ENCODE measurements at regions not wholly inside any gene's neighbourhood (a gene's known extent, or its start where the extent isn't known, plus 50 kb on each side); places are given as distances from the start of the nearest gene placed in this dataset.
"Not testable (repeated sequence)": the region's sequence is repeated elsewhere in the genome, so short reads cannot be mapped to it uniquely, and the experiment has no call there.

DNA sequence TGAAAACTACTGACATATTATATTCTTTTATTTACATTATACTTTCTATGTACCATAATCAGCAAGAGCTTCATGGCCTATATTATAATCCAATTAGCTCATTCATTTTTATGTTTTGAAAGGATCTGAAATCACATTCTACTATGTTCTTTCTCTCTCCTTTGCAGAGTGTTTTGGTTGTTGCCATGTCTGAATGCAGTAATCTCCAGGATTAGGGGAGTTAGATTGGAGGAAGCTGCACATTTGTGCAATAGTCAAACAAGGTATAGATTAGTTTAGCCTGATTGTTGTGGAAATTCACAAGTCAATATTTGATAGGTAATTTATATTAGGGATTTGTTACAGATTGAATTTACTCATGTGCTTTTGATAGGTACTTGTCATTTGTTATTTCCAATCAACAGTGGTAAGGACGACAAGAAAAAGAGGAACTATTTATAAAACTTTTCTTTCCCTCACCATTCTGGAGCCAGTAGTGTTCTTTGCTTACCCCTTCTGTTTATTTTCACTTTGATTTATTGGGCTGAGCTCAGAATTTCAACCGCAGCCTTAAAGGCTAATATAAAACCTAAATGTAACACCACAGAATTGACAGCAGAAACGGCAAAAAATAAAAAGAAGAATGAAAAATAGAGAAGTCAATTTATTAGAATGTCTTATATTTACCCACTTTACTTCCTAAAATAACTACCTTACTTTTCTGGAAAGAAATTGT lies 597.0 kb downstream of the CHSY3 start:
- H3K27ac ChIP-seq (ENCODE audit: low read depth in 1 of 2, low read length in 1 of 2): no peak overlapping the region
- H3K27me3 ChIP-seq (ENCODE audit: control insufficient read depth in 2 of 2, insufficient read depth in 1 of 2, low read length in 1 of 2): no peaks in the 10 kb centered on the region
- no peak for DNase-seq (ENCODE audit: low read depth in 6 of 9, low spot score in 9 of 9)
- H3K4me3 ChIP-seq (ENCODE audit: low read length in 2 of 2): no peak overlapping the region
- no peaks in the 10 kb centered on the region for H3K9me3 ChIP-seq (ENCODE audit: control insufficient read depth in 2 of 2, insufficient read depth in 1 of 2, low read length in 1 of 2)
- H3K36me3 ChIP-seq (ENCODE audit: control insufficient read depth in 2 of 2, insufficient read depth in 2 of 2, low read length in 1 of 2): no peaks in the 10 kb centered on the region
- WGBS: 11% methylated on average over 3 of the region's 3 CpGs
- no peaks in the 10 kb centered on the region for H3K4me1 ChIP-seq (ENCODE audit: control insufficient read depth in 2 of 2, insufficient read depth in 2 of 2, low read length in 2 of 2)

DNA sequence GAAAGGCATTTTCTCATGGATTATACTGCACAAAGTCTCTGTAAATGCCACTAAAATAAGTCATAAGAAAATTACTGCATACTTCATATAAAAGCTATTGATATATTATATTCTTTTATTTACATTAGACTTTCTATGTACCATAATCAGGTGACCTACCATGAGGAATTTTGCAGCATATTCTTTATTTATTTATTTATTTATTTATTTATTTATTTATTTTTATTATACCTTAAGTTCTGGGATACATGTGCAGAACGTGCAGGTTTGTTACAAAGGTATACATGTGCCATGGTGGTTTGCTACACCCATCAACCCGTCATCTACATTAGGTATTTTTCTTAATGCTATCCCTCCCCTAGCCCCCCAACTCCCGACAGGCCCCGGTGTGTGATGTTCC lies 596.2 kb downstream of the CHSY3 start:
- H3K27me3 ChIP-seq (ENCODE audit: control insufficient read depth in 2 of 2, insufficient read depth in 1 of 2, low read length in 1 of 2); H3K36me3 ChIP-seq (ENCODE audit: control insufficient read depth in 2 of 2, insufficient read depth in 2 of 2, low read length in 1 of 2); H3K27ac ChIP-seq (ENCODE audit: low read depth in 1 of 2, low read length in 1 of 2); DNase-seq (ENCODE audit: low read depth in 6 of 9, low spot score in 9 of 9); H3K9me3 ChIP-seq (ENCODE audit: control insufficient read depth in 2 of 2, insufficient read depth in 1 of 2, low read length in 1 of 2); H3K4me3 ChIP-seq (ENCODE audit: low read length in 2 of 2); H3K4me1 ChIP-seq (ENCODE audit: control insufficient read depth in 2 of 2, insufficient read depth in 2 of 2, low read length in 2 of 2): not testable (repeated sequence)
- 97% methylated on average over 4 of the region's 4 CpGs for WGBS

DNA sequence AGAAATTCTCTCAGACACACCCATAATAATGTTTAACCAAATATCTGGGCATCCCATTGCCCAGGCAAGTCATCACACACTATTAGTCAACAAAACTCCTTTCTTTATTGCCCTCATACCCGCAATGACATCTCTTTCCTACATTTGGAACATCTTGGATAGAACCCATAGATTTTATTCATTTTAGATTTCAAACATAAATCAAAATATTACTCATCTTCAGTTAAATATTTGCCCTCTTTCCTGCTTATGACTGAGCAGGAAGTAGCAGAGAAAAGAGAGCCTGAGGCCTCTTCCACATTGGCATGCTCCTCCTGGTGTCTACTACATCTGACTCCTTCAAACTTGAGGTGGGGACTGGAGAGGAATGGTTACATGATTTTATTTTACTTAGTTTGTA lies 592.0 kb downstream of the CHSY3 start:
- Histone ChIP-seq H3K27me3 (ENCODE audit: control insufficient read depth in 2 of 2, insufficient read depth in 1 of 2, low read length in 1 of 2) (no peaks in the 10 kb centered on the region), H3K36me3 (ENCODE audit: control insufficient read depth in 2 of 2, insufficient read depth in 2 of 2, low read length in 1 of 2) (no peaks in the 10 kb centered on the region), H3K9me3 (ENCODE audit: control insufficient read depth in 2 of 2, insufficient read depth in 1 of 2, low read length in 1 of 2) (no peaks in the 10 kb centered on the region), H3K4me1 (ENCODE audit: control insufficient read depth in 2 of 2, insufficient read depth in 2 of 2, low read length in 2 of 2) (no peaks in the 10 kb centered on the region), H3K27ac (ENCODE audit: low read depth in 1 of 2, low read length in 1 of 2) (no peak overlapping the region), H3K4me3 (ENCODE audit: low read length in 2 of 2) (no peak overlapping the region)
- DNase-seq (ENCODE audit: low read depth in 6 of 9, low spot score in 9 of 9): no peak
- WGBS: 95% methylated on average over 1 of the region's 1 CpG

DNA sequence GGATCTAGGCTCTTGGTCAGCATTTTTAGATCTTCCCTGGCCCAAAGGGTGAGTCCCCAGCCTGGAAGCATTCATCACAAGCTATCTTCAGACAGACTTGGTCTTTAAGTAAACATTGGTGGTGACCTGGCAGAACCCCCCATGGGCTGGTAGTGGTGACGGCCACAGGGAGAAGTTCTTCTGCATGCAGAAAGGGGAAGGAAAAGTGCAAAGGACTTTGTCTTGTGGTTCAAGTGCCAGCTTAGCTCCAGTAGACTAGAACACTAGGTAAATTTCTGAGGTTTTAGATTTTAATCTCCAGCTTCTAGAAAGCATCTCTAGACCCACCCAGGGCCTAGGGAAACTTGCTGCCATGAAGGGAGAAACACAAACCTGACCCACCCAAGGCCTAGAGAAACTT lies 584.0 kb downstream of the CHSY3 start:
- H3K4me3 ChIP-seq (ENCODE audit: low read length in 2 of 2): no peak overlapping the region
- no peaks in the 10 kb centered on the region for H3K4me1 ChIP-seq (ENCODE audit: control insufficient read depth in 2 of 2, insufficient read depth in 2 of 2, low read length in 2 of 2)
- no peak for DNase-seq (ENCODE audit: low read depth in 6 of 9, low spot score in 9 of 9)
- no peaks in the 10 kb centered on the region for H3K9me3 ChIP-seq (ENCODE audit: control insufficient read depth in 2 of 2, insufficient read depth in 1 of 2, low read length in 1 of 2)
- WGBS: 65% methylated on average over 1 of the region's 1 CpG
- H3K27ac ChIP-seq (ENCODE audit: low read depth in 1 of 2, low read length in 1 of 2): no peak overlapping the region
- H3K27me3 ChIP-seq (ENCODE audit: control insufficient read depth in 2 of 2, insufficient read depth in 1 of 2, low read length in 1 of 2): no peaks in the 10 kb centered on the region
- no peaks in the 10 kb centered on the region for H3K36me3 ChIP-seq (ENCODE audit: control insufficient read depth in 2 of 2, insufficient read depth in 2 of 2, low read length in 1 of 2)

DNA sequence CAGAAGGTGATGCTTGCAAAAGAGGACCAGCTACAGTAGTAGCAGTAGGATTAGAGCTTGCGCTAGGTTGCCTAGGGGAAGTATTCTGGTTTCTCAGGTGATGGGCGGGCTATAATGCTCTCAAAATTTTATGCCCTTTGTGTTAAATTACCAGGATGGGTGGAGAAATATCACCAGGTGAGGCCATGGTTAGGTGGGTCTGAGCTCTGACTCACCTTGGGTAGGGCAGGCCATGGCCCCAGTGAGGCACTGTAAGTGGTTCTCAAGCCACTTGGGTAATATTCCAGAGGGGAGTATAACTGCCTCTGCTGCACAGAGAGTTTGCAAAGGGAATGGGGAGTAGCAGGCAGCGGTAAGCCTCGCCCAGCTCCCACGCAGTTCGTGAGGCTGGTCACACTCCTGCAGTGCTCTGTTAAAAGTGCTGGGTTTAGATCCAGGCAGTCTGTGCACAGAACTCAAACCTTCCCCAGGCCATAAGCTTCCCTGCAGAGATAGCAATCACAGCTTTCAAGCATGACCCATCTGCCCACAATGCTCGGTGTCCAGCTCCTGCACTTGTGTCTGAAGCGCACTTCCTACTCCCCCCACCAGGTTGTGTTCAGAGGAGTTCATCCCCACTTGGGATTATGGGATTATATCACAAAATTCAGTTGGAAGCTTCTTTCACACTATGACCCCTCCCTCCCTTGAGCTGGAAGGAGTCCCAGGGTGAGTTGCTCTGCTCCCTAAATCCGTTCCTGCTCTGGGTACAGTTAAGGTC lies 575.0 kb downstream of the CHSY3 start:
- Histone ChIP-seq H3K4me3 (ENCODE audit: low read length in 2 of 2) (no peak overlapping the region), H3K4me1 (ENCODE audit: control insufficient read depth in 2 of 2, insufficient read depth in 2 of 2, low read length in 2 of 2) (no peaks in the 10 kb centered on the region), H3K9me3 (ENCODE audit: control insufficient read depth in 2 of 2, insufficient read depth in 1 of 2, low read length in 1 of 2) (no peaks in the 10 kb centered on the region), H3K27me3 (ENCODE audit: control insufficient read depth in 2 of 2, insufficient read depth in 1 of 2, low read length in 1 of 2) (no peaks in the 10 kb centered on the region), H3K36me3 (ENCODE audit: control insufficient read depth in 2 of 2, insufficient read depth in 2 of 2, low read length in 1 of 2) (no peaks in the 10 kb centered on the region), H3K27ac (ENCODE audit: low read depth in 1 of 2, low read length in 1 of 2) (no peak overlapping the region)
- 87% methylated on average over 9 of the region's 9 CpGs for WGBS
- no peak for DNase-seq (ENCODE audit: low read depth in 6 of 9, low spot score in 9 of 9)

DNA sequence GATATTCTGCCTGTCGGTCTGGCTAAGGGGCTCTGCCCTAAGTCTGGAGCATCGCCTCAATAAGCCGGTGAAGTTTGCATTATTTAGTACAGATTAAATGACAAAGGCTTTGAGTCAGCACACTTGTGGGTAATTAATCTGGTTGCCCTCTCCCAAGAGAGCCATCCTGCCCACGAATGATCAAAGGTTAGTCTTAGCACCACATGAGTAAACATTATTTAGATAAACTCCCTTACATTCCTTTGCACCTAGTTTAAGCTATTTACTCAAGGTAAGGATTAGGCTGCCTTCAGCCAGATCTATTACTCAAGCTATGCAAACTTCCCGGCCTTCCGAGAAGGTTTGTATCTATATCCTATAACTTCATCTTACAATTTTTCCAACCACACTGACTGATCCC lies 572.1 kb downstream of the CHSY3 start:
- no peak overlapping the region for H3K4me3 ChIP-seq (ENCODE audit: low read length in 2 of 2)
- H3K27ac ChIP-seq (ENCODE audit: low read depth in 1 of 2, low read length in 1 of 2): no peak overlapping the region
- no peaks in the 10 kb centered on the region for H3K27me3 ChIP-seq (ENCODE audit: control insufficient read depth in 2 of 2, insufficient read depth in 1 of 2, low read length in 1 of 2)
- DNase-seq (ENCODE audit: low read depth in 6 of 9, low spot score in 9 of 9): no peak
- H3K36me3 ChIP-seq (ENCODE audit: control insufficient read depth in 2 of 2, insufficient read depth in 2 of 2, low read length in 1 of 2): no peaks in the 10 kb centered on the region
- no peaks in the 10 kb centered on the region for H3K4me1 ChIP-seq (ENCODE audit: control insufficient read depth in 2 of 2, insufficient read depth in 2 of 2, low read length in 2 of 2)
- WGBS: 96% methylated on average over 6 of the region's 6 CpGs
- H3K9me3 ChIP-seq (ENCODE audit: control insufficient read depth in 2 of 2, insufficient read depth in 1 of 2, low read length in 1 of 2): no peaks in the 10 kb centered on the region

DNA sequence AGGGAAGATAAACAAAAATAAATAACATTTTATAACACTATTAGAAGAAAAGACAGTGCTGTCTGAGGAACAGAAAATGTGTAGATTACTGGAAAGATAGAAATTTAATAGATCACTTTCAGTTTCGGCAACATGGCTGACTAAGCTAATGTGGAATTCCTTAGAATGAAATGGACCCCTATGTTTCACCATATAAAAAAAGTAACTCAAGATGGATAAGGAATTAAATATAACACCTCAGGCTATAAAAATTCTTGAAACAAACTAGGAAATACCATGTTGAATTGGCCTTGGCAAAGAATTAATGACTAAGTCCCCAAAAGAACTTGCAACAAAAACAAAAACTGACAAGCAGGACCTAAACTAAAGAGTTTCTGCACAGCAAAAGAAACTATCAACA lies 558.3 kb downstream of the CHSY3 start:
- H3K27me3 ChIP-seq (ENCODE audit: control insufficient read depth in 2 of 2, insufficient read depth in 1 of 2, low read length in 1 of 2): no peaks in the 10 kb centered on the region
- H3K4me1 ChIP-seq (ENCODE audit: control insufficient read depth in 2 of 2, insufficient read depth in 2 of 2, low read length in 2 of 2): no peaks in the 10 kb centered on the region
- no peaks in the 10 kb centered on the region for H3K36me3 ChIP-seq (ENCODE audit: control insufficient read depth in 2 of 2, insufficient read depth in 2 of 2, low read length in 1 of 2)
- WGBS: 99% methylated on average over 1 of the region's 1 CpG
- no peak overlapping the region for H3K27ac ChIP-seq (ENCODE audit: low read depth in 1 of 2, low read length in 1 of 2)
- H3K9me3 ChIP-seq (ENCODE audit: control insufficient read depth in 2 of 2, insufficient read depth in 1 of 2, low read length in 1 of 2): no peaks in the 10 kb centered on the region
- H3K4me3 ChIP-seq (ENCODE audit: low read length in 2 of 2): no peak overlapping the region
- DNase-seq (ENCODE audit: low read depth in 6 of 9, low spot score in 9 of 9): no peak

DNA sequence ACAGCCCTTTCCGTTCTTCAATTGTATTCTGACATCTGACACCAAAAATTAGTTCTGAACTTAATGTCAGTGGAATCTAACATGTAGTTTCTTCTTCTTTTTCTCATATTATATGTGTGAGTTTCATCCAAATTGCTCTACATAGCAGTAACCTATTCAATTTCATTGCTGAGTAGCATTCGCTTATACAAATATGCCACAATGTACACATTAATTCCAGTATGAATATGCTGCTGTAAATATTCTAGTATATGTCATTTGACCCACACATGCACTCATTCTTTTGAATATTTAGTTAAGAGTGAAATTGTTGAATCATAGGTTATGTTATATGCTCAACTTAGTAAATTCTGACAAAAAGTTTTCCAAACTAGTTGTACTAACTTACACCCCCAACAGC lies 550.9 kb downstream of the CHSY3 start:
- Histone ChIP-seq H3K36me3 (ENCODE audit: control insufficient read depth in 2 of 2, insufficient read depth in 2 of 2, low read length in 1 of 2) (no peaks in the 10 kb centered on the region), H3K9me3 (ENCODE audit: control insufficient read depth in 2 of 2, insufficient read depth in 1 of 2, low read length in 1 of 2) (no peaks in the 10 kb centered on the region)

DNA sequence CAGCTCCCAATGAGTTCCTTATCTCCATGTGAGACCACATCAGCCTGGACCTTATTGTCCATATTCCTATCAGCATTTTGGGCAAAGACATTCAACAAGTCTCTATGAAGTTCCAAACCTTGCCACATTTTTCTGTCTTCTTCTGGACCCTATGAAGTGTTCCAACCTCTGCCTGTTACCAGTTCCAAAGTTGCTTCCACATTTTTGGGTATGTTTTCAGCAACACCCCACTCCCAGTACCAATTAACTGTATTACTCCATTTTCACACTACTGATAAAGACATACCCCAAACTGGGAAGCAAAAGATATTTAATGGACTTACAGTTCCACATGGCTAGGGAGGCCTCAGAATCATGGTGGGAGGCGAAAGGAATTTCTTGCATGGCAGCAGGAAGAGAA lies 548.5 kb downstream of the CHSY3 start:
- H3K4me1 ChIP-seq (ENCODE audit: control insufficient read depth in 2 of 2, insufficient read depth in 2 of 2, low read length in 2 of 2): no peaks in the 10 kb centered on the region
- 98% methylated on average over 1 of the region's 1 CpG for WGBS
- H3K27ac ChIP-seq (ENCODE audit: low read depth in 1 of 2, low read length in 1 of 2): no peak overlapping the region
- no peak overlapping the region for H3K4me3 ChIP-seq (ENCODE audit: low read length in 2 of 2)
- H3K36me3 ChIP-seq (ENCODE audit: control insufficient read depth in 2 of 2, insufficient read depth in 2 of 2, low read length in 1 of 2): no peaks in the 10 kb centered on the region
- no peak for DNase-seq (ENCODE audit: low read depth in 6 of 9, low spot score in 9 of 9)
- H3K9me3 ChIP-seq (ENCODE audit: control insufficient read depth in 2 of 2, insufficient read depth in 1 of 2, low read length in 1 of 2): no peaks in the 10 kb centered on the region
- H3K27me3 ChIP-seq (ENCODE audit: control insufficient read depth in 2 of 2, insufficient read depth in 1 of 2, low read length in 1 of 2): no peaks in the 10 kb centered on the region

More for the DNA sequence above, 550.9 kb downstream of the CHSY3 start:
- WGBS: 92% methylated on average over 2 of the region's 2 CpGs
- no peak for DNase-seq (ENCODE audit: low read depth in 6 of 9, low spot score in 9 of 9)
- Histone ChIP-seq H3K27me3 (ENCODE audit: control insufficient read depth in 2 of 2, insufficient read depth in 1 of 2, low read length in 1 of 2) (no peaks in the 10 kb centered on the region), H3K4me3 (ENCODE audit: low read length in 2 of 2) (no peak overlapping the region), H3K4me1 (ENCODE audit: control insufficient read depth in 2 of 2, insufficient read depth in 2 of 2, low read length in 2 of 2) (no peaks in the 10 kb centered on the region), H3K27ac (ENCODE audit: low read depth in 1 of 2, low read length in 1 of 2) (no peak overlapping the region)
